ENCODE measurements at regions not wholly inside any gene's neighbourhood (a gene's known extent, or its start where the extent isn't known, plus 50 kb on each side); places are given as distances from the start of the nearest gene placed in this dataset.

DNA sequence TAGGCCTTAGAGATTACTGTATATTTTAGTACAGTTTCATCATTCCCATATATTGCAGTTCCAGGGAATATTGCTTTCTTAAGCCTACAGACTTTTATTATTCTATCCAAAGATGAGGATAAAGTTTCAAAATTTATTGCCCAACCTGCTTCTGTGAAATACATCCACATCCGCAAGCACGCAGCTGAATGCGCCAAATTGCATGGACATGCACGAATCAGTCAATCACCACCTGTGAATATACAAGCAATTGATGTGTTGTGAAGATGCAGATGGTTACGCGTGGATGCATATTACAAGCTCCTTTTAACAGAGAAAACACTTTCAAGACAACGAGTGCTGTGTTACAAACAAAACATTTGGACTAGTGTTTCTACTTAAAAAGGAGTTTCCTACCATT lies 577.8 kb upstream of the PLXNA2 start:
- TF ChIP-seq CTCF (IDR thresholded peaks at IDR 0.05) (no peak), POLR2A (IDR thresholded peaks at IDR 0.05) (no peak)
